Activated naive CD4-positive, alpha-beta T cell treated with anti-CD3 and anti-CD28 coated beads for 36 hours (primary cell): ENCODE measurements at regions not wholly inside any gene's neighbourhood (a gene's known extent, or its start where the extent isn't known, plus 50 kb on each side); places are given as distances from the start of the nearest gene placed in this dataset.
"Not testable (repeated sequence)": the region's sequence is repeated elsewhere in the genome, so short reads cannot be mapped to it uniquely, and the experiment has no call there.

ENCODE experiments used
- CTCF ChIA-PET: fragments of 350-600 bp; sonication (Branson Sonifier 250); formaldehyde crosslinking; loops from one replicate; lab custom pipeline; 2021; ENCODE audit warnings: antibody characterized with exemption; lab: Charles Lee
- DNase-seq: peaks from one replicate; pipeline ENCODE4 v3.0.0-alpha.2; 2020
- H3K27ac Mint-ChIP-seq: one replicate; pipeline ENCODE4 v1.8.0; 2021; ENCODE audit warnings: mild to moderate bottlenecking, mixed read lengths
- H3K27me3 Mint-ChIP-seq: one replicate; pipeline ENCODE4 v1.8.0; 2021; ENCODE audit warnings: low read depth, mixed read lengths
- H3K36me3 Mint-ChIP-seq: one replicate; pipeline ENCODE4 v1.8.0; 2021; ENCODE audit warnings: low read depth, mixed read lengths
- H3K4me1 Mint-ChIP-seq: one replicate; pipeline ENCODE4 v1.8.0; 2021; ENCODE audit warnings: low read depth, mixed read lengths
- H3K4me3 Mint-ChIP-seq: one replicate; pipeline ENCODE4 v1.8.0; 2021; ENCODE audit warnings: mild to moderate bottlenecking, moderate library complexity, mixed read lengths
- H3K9me3 Mint-ChIP-seq: one replicate; pipeline ENCODE4 v1.8.0; 2021; ENCODE audit warnings: mixed read lengths
- intact Hi-C: fragments of 100-400 bp; cut with micrococcal nuclease; formaldehyde crosslinking; loops from one replicate; pipeline ENCODE4 v1.15.1; 2023

DNA sequence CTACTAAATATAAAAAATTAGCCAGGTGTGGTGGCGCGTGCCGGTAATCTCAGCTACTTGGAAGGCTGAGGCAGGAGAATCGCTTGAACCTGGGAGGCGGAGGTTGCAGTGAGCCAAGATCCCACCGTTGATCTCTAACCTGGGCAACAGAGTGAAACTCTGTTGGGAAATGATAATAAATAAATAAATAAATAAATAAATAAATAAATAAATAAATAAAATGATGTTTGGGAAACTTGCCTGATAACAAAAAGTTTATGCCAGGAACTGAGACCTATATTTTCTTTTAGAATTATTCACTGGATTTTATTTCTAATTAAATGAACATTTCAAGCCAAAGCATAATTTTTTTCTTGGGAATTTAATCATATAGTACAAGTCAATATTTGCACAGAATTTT is 189.3 kb upstream of the CTNND2 start:
- H3K27me3 Mint-ChIP-seq = no peaks in the 10 kb centered on the region
- no peak overlapping the region for H3K4me3 Mint-ChIP-seq
- H3K36me3 Mint-ChIP-seq = peaks cover 2% of the 10 kb centered on the region
- DNase-seq = no peak
- CTCF ChIA-PET = no interaction called here
- intact Hi-C loops = no loop called here
- H3K9me3 Mint-ChIP-seq = peaks cover 10% of the 10 kb centered on the region
- no peaks in the 10 kb centered on the region for H3K4me1 Mint-ChIP-seq
- H3K27ac Mint-ChIP-seq = no peak overlapping the region

DNA sequence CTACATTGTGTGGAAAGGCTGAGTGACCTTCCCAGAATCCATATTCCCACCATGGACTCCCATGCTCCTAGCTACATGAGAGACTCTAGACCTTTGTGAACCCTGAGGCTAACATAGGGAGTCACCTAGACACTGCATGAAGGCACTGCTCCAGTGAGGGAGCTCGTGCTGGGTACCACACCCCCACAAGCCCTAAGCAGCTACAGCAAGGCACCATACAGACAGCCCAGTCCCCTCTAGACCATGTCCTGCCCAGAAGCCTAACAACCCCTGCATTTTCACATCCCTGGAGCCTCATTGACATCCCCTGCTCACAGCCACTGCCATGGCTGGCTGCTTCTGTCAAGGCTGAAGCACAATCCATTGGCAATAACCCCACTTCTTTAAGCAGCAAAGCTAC is 176.5 kb upstream of the CTNND2 start:
- intact Hi-C loops = no loop called here
- no peaks in the 10 kb centered on the region for H3K36me3 Mint-ChIP-seq
- no peaks in the 10 kb centered on the region for H3K27me3 Mint-ChIP-seq
- H3K27ac Mint-ChIP-seq = no peak overlapping the region
- H3K4me1 Mint-ChIP-seq = no peaks in the 10 kb centered on the region
- no peak overlapping the region for H3K4me3 Mint-ChIP-seq
- no peak for DNase-seq
- peaks cover 18% of the 10 kb centered on the region for H3K9me3 Mint-ChIP-seq
- CTCF ChIA-PET = interaction anchor here (0.6 kb wide), 1 partner anchor 445 kb away, joined by 4 read pairs; no protein-coding TSS in a partner anchor

DNA sequence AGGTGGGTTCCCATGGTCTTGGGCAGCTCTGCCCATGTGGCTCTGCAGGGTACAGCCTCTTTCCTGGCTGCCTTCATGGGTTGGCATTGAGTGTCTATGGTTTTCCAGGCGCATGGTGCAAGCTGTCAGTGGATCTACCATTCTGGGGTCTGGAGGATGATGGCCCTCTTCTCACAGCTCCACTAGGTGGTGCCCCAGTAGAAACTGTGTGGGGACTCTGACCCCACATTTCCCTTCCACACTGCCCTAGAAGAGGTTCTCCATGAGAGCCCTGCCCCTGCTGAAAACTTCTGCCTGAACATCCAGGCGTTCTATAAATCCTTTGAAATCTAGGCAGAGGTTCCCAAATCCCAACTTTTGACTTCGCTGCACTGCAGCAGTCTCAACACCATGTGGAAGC is 174.0 kb upstream of the CTNND2 start:
- DNase-seq, H3K4me1 Mint-ChIP-seq, H3K27me3 Mint-ChIP-seq, H3K36me3 Mint-ChIP-seq, intact Hi-C loops, H3K4me3 Mint-ChIP-seq, CTCF ChIA-PET, H3K27ac Mint-ChIP-seq: not testable (repeated sequence)
- H3K9me3 Mint-ChIP-seq = peaks cover 18% of the 10 kb centered on the region

DNA sequence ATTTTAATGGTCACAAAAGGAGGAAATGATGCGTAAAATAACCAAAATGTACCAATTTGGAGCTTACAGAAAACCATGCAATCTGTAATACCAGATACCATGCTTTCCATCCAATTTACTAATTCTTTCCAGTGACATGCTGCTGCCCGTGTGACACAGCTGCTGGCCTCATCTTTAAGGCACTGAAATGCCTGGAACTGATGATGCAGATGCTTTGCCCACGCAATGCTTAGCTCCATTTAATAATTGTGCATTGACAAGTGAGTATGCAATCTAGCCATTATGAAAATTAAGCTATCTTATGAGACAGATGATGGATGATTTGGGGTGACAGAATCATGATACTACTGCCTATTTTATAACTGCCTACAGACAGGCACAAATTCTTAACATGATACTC is 169.2 kb upstream of the CTNND2 start:
- CTCF ChIA-PET = no interaction called here
- no peaks in the 10 kb centered on the region for H3K27me3 Mint-ChIP-seq
- intact Hi-C loops = no loop called here

DNA sequence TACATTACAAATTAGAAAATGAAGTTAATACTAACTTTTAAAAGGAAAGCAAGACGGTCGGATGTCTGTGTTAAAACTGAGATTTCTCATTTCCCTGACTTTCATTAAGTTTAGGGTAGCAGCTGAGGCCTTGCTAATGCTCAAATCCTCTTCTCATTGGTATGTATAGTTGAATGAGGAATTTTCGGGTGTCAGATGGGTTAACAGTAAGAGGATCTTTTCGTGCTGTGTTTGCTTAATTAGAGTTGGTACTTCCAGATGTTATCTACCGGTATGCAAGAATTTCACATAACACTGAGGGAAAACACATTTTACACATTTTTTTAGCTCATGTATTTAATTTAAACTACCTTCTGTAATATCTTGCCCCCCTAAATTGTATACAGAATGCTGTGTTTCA is 168.2 kb upstream of the CTNND2 start:
- H3K27me3 Mint-ChIP-seq = no peaks in the 10 kb centered on the region
- no peaks in the 10 kb centered on the region for H3K4me1 Mint-ChIP-seq
- H3K27ac Mint-ChIP-seq = no peak overlapping the region
- CTCF ChIA-PET = no interaction called here
- no peaks in the 10 kb centered on the region for H3K9me3 Mint-ChIP-seq
- no peak overlapping the region for H3K4me3 Mint-ChIP-seq
- intact Hi-C loops = no loop called here
- no peaks in the 10 kb centered on the region for H3K36me3 Mint-ChIP-seq
- DNase-seq = no peak

More for the DNA sequence above, 169.2 kb upstream of the CTNND2 start:
- no peaks in the 10 kb centered on the region for H3K4me1 Mint-ChIP-seq
- H3K9me3 Mint-ChIP-seq = no peaks in the 10 kb centered on the region
- DNase-seq = no peak
- no peak overlapping the region for H3K27ac Mint-ChIP-seq
- no peaks in the 10 kb centered on the region for H3K36me3 Mint-ChIP-seq
- no peak overlapping the region for H3K4me3 Mint-ChIP-seq

DNA sequence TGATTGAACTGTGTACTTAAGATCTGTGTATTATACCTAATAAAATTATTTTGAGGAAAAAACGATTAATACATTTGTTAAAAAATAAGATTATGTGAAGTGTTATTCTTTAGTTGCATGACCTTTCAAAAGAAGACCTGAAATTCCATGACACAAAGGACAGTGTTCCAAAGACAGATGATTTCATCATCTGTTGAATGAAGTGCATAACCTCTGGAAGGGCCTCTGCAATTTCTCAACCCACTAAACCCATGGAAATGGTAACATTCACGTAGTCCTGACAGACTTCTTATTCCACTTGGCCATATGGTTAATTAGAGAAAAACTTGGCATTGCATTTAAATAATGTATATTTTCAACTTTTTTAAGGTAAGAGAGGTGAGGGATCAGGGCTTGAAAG is 167.2 kb upstream of the CTNND2 start:
- Mint-ChIP-seq H3K9me3 (no peaks in the 10 kb centered on the region), H3K4me3 (no peak overlapping the region), H3K27me3 (no peaks in the 10 kb centered on the region), H3K27ac (no peak overlapping the region), H3K4me1 (no peaks in the 10 kb centered on the region), H3K36me3 (no peaks in the 10 kb centered on the region)
- CTCF ChIA-PET = no interaction called here
- no peak for DNase-seq
- intact Hi-C loops = no loop called here

DNA sequence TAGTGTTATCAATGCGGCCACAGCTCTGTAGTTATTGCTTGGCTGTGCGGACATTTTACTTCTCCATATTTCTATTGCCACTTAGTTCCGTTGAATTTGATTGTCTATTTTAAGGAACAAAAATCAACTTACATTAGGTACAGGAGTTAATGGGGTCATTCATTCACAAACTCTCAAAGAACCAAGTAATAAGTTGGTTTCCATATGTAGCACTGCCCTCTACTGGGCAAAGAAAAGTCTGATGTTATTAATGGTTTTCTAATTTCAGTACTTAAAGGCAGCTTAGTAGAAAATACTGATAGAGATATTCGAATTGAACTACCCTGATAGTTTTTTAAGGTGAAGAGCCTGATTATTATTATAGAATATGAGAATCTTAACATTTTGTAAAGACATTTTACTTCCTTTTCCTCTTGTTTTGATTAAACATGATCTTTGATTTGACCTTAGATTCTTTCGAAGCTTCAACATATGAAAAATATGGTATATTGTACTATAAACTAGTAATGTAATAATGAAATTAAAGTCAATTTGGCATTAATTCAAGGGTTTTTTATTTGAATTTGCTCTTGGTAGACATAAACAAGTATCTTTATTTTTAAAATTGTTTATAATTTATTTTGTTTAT is 119.5 kb upstream of the CTNND2 start:
- Mint-ChIP-seq H3K36me3 (no peaks in the 10 kb centered on the region), H3K4me1 (no peaks in the 10 kb centered on the region), H3K27ac (no peak overlapping the region), H3K4me3 (no peak overlapping the region), H3K9me3 (peaks cover under 1% of the 10 kb centered on the region), H3K27me3 (no peaks in the 10 kb centered on the region)
- CTCF ChIA-PET = interaction anchor here (0.9 kb wide), 1 partner anchor 1160 kb away, joined by 3 read pairs; no protein-coding TSS in a partner anchor
- no peak for DNase-seq
- intact Hi-C loops = loop anchor here (1.0 to 5.0 kb wide), 3 partner anchors 756 to 1161 kb away; no protein-coding TSS in a partner anchor

DNA sequence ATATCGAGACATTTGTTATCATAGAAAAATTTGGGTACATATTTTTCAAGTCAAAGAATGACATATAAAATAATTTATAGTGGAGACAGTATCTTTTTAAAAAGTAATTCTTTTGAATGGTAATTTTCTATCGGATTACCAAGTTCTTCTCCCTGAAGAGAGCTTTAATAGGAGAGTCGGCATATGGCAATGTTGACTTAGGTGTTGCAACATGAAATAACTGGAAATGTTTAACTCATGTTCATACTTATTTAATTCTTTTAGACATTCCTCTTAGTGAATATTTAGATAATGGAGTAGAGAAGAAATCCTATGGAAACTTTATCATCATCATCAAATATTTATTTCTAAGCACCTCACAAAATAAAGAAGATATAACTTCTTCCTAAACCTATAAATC is 118.2 kb upstream of the CTNND2 start:
- intact Hi-C loops = loop anchor here (5.0 kb wide), 1 partner anchor 1160 kb away; no protein-coding TSS in a partner anchor
- H3K4me1 Mint-ChIP-seq = no peaks in the 10 kb centered on the region
- H3K27ac Mint-ChIP-seq = no peak overlapping the region
- H3K9me3 Mint-ChIP-seq = no peaks in the 10 kb centered on the region
- no peaks in the 10 kb centered on the region for H3K27me3 Mint-ChIP-seq
- CTCF ChIA-PET = interaction anchor here (0.6 to 1.0 kb wide), 3 partner anchors 9 to 248 kb away, joined by 3 to 5 read pairs (median 3); no protein-coding TSS in a partner anchor
- no peak for DNase-seq
- no peaks in the 10 kb centered on the region for H3K36me3 Mint-ChIP-seq
- H3K4me3 Mint-ChIP-seq = no peak overlapping the region

DNA sequence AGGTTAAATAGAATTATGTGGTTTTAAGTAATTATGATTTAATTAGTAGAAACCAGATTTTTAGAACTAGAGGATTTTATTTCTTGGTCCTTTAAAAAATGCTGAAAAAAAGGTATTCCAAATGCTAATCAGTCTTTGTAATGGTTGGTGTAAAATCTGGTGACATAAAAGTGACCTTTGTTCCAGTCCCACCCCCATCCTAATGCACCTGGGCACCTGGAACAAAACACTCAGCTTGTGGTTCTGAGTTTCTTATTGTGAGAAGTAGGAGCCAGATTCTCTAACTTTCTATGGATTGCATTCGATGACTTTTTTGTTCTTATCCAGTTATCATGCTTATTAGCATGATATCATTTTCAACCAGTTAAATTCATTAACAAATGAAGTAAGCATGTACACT is 115.1 kb upstream of the CTNND2 start:
- CTCF ChIA-PET = no interaction called here
- H3K27ac Mint-ChIP-seq = no peak overlapping the region
- no peak overlapping the region for H3K4me3 Mint-ChIP-seq
- DNase-seq = no peak
- H3K36me3 Mint-ChIP-seq = no peaks in the 10 kb centered on the region
- no peaks in the 10 kb centered on the region for H3K9me3 Mint-ChIP-seq
- no peaks in the 10 kb centered on the region for H3K27me3 Mint-ChIP-seq
- H3K4me1 Mint-ChIP-seq = no peaks in the 10 kb centered on the region
- intact Hi-C loops = no loop called here

DNA sequence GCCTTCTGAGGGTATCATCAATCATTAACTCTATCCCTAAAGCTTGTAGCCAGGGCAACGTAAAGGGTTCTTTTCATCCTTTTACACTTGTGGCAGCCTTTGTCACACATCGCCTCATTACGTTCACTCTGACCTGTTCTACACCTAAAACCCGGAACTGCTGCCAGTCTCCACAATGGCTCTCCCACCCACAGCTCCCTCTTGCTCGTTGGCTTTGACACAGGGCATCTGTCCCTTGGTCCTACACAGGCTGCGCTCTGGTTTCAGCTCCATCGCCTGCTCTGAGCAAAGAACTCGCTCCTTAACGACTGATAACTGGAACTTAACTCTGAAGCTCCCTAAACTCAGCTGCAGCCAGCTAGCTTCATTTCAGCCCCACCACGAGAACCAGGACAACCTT is 112.8 kb upstream of the CTNND2 start:
- Mint-ChIP-seq H3K4me3 (no peak overlapping the region), H3K36me3 (no peaks in the 10 kb centered on the region), H3K27me3 (no peaks in the 10 kb centered on the region), H3K4me1 (no peaks in the 10 kb centered on the region), H3K9me3 (no peaks in the 10 kb centered on the region), H3K27ac (no peak overlapping the region)
- CTCF ChIA-PET = no interaction called here
- DNase-seq = no peak
- intact Hi-C loops = no loop called here

DNA sequence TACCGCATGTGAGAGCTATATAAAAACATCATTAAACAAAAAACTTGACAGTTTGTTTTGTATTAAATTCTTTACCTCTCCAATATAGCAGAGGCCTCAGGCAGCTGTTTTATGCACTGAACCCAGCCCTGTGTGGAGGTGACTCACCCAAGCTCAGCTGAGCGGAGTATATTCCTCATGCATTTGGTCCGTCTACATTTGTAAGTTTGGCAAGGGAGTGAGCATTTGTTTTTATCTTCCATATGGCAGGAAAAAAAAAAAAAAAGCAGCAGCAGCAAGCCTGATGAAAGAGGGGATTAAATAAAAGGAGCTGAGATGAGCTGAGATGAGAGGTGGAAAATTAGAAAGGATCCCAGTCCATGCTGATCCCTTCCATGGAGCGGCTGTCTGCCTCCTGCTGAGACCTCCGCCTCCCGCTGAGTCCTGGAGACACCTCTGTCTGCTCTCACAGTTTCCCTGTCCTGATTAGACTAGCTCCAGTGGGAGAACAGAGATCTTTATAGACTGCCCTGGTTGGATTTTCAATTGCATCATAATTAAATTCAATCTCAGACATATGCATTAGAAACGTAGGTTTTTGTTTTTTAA is 112.0 kb upstream of the CTNND2 start:
- H3K27ac Mint-ChIP-seq = no peak overlapping the region
- H3K36me3 Mint-ChIP-seq = no peaks in the 10 kb centered on the region
- intact Hi-C loops = no loop called here
- DNase-seq = no peak
- no peaks in the 10 kb centered on the region for H3K4me1 Mint-ChIP-seq
- no peaks in the 10 kb centered on the region for H3K9me3 Mint-ChIP-seq
- H3K27me3 Mint-ChIP-seq = no peaks in the 10 kb centered on the region
- H3K4me3 Mint-ChIP-seq = no peak overlapping the region
- CTCF ChIA-PET = interaction anchor here (0.6 kb wide), 1 partner anchor 183 kb away, joined by 5 read pairs; no protein-coding TSS in a partner anchor

DNA sequence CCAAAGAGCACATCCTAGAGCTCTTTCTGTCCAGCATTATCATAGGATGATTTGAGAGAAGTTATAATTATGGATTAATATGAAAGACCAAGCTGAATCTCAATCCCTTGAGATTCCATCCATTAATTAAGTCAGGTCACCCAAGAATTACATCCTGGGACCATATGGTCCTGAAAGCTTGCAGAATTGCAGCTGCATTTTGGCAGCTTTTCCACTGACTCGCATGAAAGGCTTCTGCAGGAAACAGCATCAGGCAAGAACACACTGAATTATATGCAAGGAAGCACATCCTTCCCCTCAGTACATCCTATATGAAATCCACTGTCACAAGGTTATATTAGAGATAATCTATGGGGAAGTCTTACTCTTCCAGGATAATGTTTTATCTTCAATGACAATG is 109.1 kb upstream of the CTNND2 start:
- no peak overlapping the region for H3K4me3 Mint-ChIP-seq
- H3K27ac Mint-ChIP-seq = no peak overlapping the region
- peaks cover 3% of the 10 kb centered on the region for H3K9me3 Mint-ChIP-seq
- H3K4me1 Mint-ChIP-seq = no peaks in the 10 kb centered on the region
- CTCF ChIA-PET = interaction anchor here (0.7 kb wide), 1 partner anchor 10 kb away, joined by 3 read pairs; no protein-coding TSS in a partner anchor
- H3K27me3 Mint-ChIP-seq = no peaks in the 10 kb centered on the region
- intact Hi-C loops = no loop called here
- no peak for DNase-seq
- H3K36me3 Mint-ChIP-seq = no peaks in the 10 kb centered on the region

DNA sequence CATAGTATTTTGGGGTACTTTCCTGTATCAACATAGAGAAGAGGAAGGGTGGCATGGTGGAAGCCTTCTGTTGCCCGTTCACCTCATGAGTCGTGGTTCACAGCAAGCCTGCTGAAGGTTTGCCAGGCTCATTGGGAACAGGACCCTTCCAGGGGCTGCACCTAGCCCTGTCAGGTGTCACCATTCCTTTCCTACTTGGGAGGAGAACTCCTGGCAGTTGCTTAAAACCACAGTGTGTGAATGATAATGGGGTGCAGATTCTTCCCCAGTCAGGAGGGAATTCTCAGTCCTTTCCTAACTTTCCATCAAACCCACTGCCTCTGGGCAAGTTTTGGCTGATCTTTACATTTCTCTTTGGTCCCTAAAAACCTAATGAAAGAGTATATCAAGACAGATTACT is 99.4 kb upstream of the CTNND2 start:
- Mint-ChIP-seq H3K4me1 (no peaks in the 10 kb centered on the region), H3K27ac (no peak overlapping the region), H3K9me3 (peaks cover 2% of the 10 kb centered on the region), H3K36me3 (no peaks in the 10 kb centered on the region), H3K4me3 (no peak overlapping the region), H3K27me3 (no peaks in the 10 kb centered on the region)
- CTCF ChIA-PET = no interaction called here
- intact Hi-C loops = no loop called here
- no peak for DNase-seq
